Colonic mucosa (tissue), 4 donors: ENCODE measurements at regions not wholly inside any gene's neighbourhood (a gene's known extent, or its start where the extent isn't known, plus 50 kb on each side); places are given as distances from the start of the nearest gene placed in this dataset.

ENCODE experiments used
- DNase-seq: peaks from one replicate; pipeline ENCODE4 v3.0.0-alpha.2; 2020
- H3K27ac ChIP-seq: fragments of 200-600 bp; one replicate; pipeline ENCODE4 v1.8.0; 2021
- H3K27me3 ChIP-seq: fragments of 200-600 bp; one replicate; pipeline ENCODE4 v1.8.0; 2021
- H3K36me3 ChIP-seq: fragments of 200-600 bp; one replicate; pipeline ENCODE4 v1.8.0; 2021
- H3K4me1 ChIP-seq: fragments of 200-600 bp; one replicate; pipeline ENCODE4 v1.8.0; 2021; ENCODE audit warnings: mild to moderate bottlenecking
- H3K4me3 ChIP-seq: fragments of 200-600 bp; one replicate; pipeline ENCODE4 v1.8.0; 2021
- H3K9ac ChIP-seq, 2 donors: one replicate each; pipeline ENCODE4 v1.7.0; 2013; ENCODE audit warnings: control low read depth in 2 of 2, low read depth in 2 of 2, low read length in 2 of 2
- H3K9me3 ChIP-seq: fragments of 200-600 bp; one replicate; pipeline ENCODE4 v1.8.0; 2021
- CTCF ChIP-seq: fragments of 200-600 bp; IDR thresholded peaks from one replicate; pipeline ENCODE4 v1.8.0; 2022; ENCODE audit warnings: antibody characterized with exemption, mild to moderate bottlenecking
- intact Hi-C: fragments of 100-400 bp; cut with DNase I; formaldehyde crosslinking; loops from one replicate; pipeline ENCODE4 v1.14.1; 2022
- donor health status: healthy.
- donor health status: DM: no; HTN: no; CAD: no.
- donor health status: DM: no; HTN: no; CAD: no.

- DNase-seq, result no peak
- TF ChIP-seq CTCF, result no peak
- Histone ChIP-seq H3K4me3 (no peak overlapping the region), H3K4me1 (no peaks in the 10 kb centered on the region), H3K9me3 (no peaks in the 10 kb centered on the region), H3K36me3 (no peaks in the 10 kb centered on the region), H3K27me3 (no peaks in the 10 kb centered on the region), H3K27ac (no peak overlapping the region), H3K9ac (no peak overlapping the region)
- intact Hi-C loops, result no loop called here
Measured at GRCh38 chr12:126487431-126487980, 1422.3 kb downstream of the AACS start.

- Histone ChIP-seq H3K36me3 (no peaks in the 10 kb centered on the region), H3K4me3 (no peak overlapping the region), H3K9ac (no peak overlapping the region), H3K4me1 (no peaks in the 10 kb centered on the region), H3K9me3 (no peaks in the 10 kb centered on the region), H3K27me3 (no peaks in the 10 kb centered on the region), H3K27ac (no peak overlapping the region)
- intact Hi-C loops, result no loop called here
- no peak for TF ChIP-seq CTCF
- no peak for DNase-seq
Measured at GRCh38 chr12:126488806-126489205, 1423.6 kb downstream of the AACS start.

- intact Hi-C loops, result no loop called here
- no peaks in the 10 kb centered on the region for H3K4me1 ChIP-seq
- H3K9me3 ChIP-seq, result no peaks in the 10 kb centered on the region
- H3K27ac ChIP-seq, result no peak overlapping the region
- no peak overlapping the region for H3K9ac ChIP-seq
- no peak overlapping the region for H3K4me3 ChIP-seq
- no peak for TF ChIP-seq CTCF
- H3K27me3 ChIP-seq, result no peaks in the 10 kb centered on the region
- no peaks in the 10 kb centered on the region for H3K36me3 ChIP-seq
- no peak for DNase-seq
Measured at GRCh38 chr12:126492181-126492580, 1426.9 kb downstream of the AACS start.

GRCh38 chr12:126493366-126494108 is 1428.3 kb downstream of the AACS start:
- H3K27ac ChIP-seq, result no peak overlapping the region
- H3K4me3 ChIP-seq, result no peak overlapping the region
- no peak overlapping the region for H3K9ac ChIP-seq
- H3K9me3 ChIP-seq, result no peaks in the 10 kb centered on the region
- no peaks in the 10 kb centered on the region for H3K27me3 ChIP-seq
- no peak for TF ChIP-seq CTCF
- no peak for DNase-seq
- no peaks in the 10 kb centered on the region for H3K36me3 ChIP-seq
- H3K4me1 ChIP-seq, result no peaks in the 10 kb centered on the region
- intact Hi-C loops, result no loop called here

- no peak for TF ChIP-seq CTCF
- Histone ChIP-seq H3K9ac (no peak overlapping the region), H3K9me3 (no peaks in the 10 kb centered on the region), H3K4me3 (no peak overlapping the region), H3K27me3 (no peaks in the 10 kb centered on the region), H3K4me1 (no peaks in the 10 kb centered on the region), H3K27ac (no peak overlapping the region), H3K36me3 (no peaks in the 10 kb centered on the region)
- no peak for DNase-seq
- intact Hi-C loops, result no loop called here
Measured at GRCh38 chr12:126496201-126496600, 1431.0 kb downstream of the AACS start.
